Testis (tissue), 2 donors: ENCODE measurements at regions not wholly inside any gene's neighbourhood (a gene's known extent, or its start where the extent isn't known, plus 50 kb on each side); places are given as distances from the start of the nearest gene placed in this dataset.

ENCODE experiments used
- POLR2A ChIP-seq: fragments of 450-650 bp; IDR thresholded peaks from one replicate; pipeline ENCODE4 v1.6.1; 2017; ENCODE audit warnings: antibody characterized with exemption, mild to moderate bottlenecking, moderate library complexity
- TF ChIP-seq, protein P1 (sequence below), 3 experiments: fragments of 450-650 bp in 2 of 3; fragments of 200-600 bp in 1 of 3; sonication (generic) in 1 of 3; IDR thresholded peaks; one replicate each; pipeline ENCODE4 v1.5.1; 2016 to 2019; ENCODE audit warnings: antibody characterized with exemption in 3 of 3, mild to moderate bottlenecking in 2 of 3, moderate library complexity in 1 of 3

DNA sequence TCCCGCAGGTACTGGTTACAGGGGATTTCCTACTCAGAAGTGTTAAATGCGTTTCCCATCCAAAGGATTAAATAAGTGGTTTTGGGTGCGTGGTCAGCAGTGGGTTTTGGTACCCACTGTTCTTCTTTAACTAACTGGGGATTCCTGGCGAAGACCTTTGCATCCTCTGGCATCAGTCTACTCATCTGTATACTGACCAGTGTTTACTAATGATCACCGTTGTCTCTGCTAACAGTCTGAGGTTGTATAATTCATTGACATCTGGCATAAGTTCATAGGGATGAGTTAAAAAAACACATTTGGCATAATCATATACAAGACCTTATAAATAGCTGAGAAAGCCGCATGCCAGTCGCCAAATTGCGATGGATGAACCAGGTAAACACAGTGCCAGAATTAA lies 339.1 kb downstream of the PMP22 start:
- TF ChIP-seq, protein P1, sequence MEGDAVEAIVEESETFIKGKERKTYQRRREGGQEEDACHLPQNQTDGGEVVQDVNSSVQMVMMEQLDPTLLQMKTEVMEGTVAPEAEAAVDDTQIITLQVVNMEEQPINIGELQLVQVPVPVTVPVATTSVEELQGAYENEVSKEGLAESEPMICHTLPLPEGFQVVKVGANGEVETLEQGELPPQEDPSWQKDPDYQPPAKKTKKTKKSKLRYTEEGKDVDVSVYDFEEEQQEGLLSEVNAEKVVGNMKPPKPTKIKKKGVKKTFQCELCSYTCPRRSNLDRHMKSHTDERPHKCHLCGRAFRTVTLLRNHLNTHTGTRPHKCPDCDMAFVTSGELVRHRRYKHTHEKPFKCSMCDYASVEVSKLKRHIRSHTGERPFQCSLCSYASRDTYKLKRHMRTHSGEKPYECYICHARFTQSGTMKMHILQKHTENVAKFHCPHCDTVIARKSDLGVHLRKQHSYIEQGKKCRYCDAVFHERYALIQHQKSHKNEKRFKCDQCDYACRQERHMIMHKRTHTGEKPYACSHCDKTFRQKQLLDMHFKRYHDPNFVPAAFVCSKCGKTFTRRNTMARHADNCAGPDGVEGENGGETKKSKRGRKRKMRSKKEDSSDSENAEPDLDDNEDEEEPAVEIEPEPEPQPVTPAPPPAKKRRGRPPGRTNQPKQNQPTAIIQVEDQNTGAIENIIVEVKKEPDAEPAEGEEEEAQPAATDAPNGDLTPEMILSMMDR (IDR thresholded peaks at IDR 0.05) = no peak
- TF ChIP-seq POLR2A = no peak
